GM21619 (cell line): ENCODE measurements at regions not wholly inside any gene's neighbourhood (a gene's known extent, or its start where the extent isn't known, plus 50 kb on each side); places are given as distances from the start of the nearest gene placed in this dataset.
"Not testable (repeated sequence)": the region's sequence is repeated elsewhere in the genome, so short reads cannot be mapped to it uniquely, and the experiment has no call there.

Source experiments
- ATAC-seq: cut with Tn5 transposase; IDR thresholded peaks from one replicate; pipeline ENCODE4 v1.9.1; 2021; ENCODE audit not compliant: unreplicated experiment

GRCh38 chr21:35478161-35479064 lies 429.3 kb upstream of the RUNX1 start:
- ATAC-seq, result no peak

- ATAC-seq, result no peak
These were observed 428.5 kb upstream of the RUNX1 start for GRCh38 chr21:35477622-35478021.

- ATAC-seq, result no peak
These were observed 427.7 kb upstream of the RUNX1 start for GRCh38 chr21:35476621-35477395.

- no peak for ATAC-seq
These were observed 426.7 kb upstream of the RUNX1 start for GRCh38 chr21:35475762-35476161.

GRCh38 chr21:35475009-35475408 lies 425.9 kb upstream of the RUNX1 start:
- no peak for ATAC-seq

GRCh38 chr21:35473496-35473895 lies 424.4 kb upstream of the RUNX1 start:
- ATAC-seq, result no peak

GRCh38 chr21:35470522-35470921 lies 421.4 kb upstream of the RUNX1 start:
- no peak for ATAC-seq

GRCh38 chr21:35469498-35469897 lies 420.4 kb upstream of the RUNX1 start:
- ATAC-seq, result no peak

GRCh38 chr21:35468991-35469390 lies 419.9 kb upstream of the RUNX1 start:
- no peak for ATAC-seq

GRCh38 chr21:35467566-35467965 lies 418.5 kb upstream of the RUNX1 start:
- ATAC-seq, result no peak

GRCh38 chr21:35466681-35467080 lies 417.6 kb upstream of the RUNX1 start:
- not testable (repeated sequence) for ATAC-seq

GRCh38 chr21:35465741-35466140 lies 416.6 kb upstream of the RUNX1 start:
- no peak for ATAC-seq

- no peak for ATAC-seq
These were observed 412.6 kb upstream of the RUNX1 start for GRCh38 chr21:35461700-35462099.

- no peak for ATAC-seq
These were observed 411.3 kb upstream of the RUNX1 start for GRCh38 chr21:35460441-35460840.

GRCh38 chr21:35458405-35458804 lies 409.3 kb upstream of the RUNX1 start:
- no peak for ATAC-seq

- ATAC-seq, result no peak
These were observed 408.1 kb upstream of the RUNX1 start for GRCh38 chr21:35457097-35457804.

GRCh38 chr21:35451276-35451675 lies 402.2 kb upstream of the RUNX1 start:
- no peak for ATAC-seq

GRCh38 chr21:35450830-35451229 lies 401.7 kb upstream of the RUNX1 start:
- no peak for ATAC-seq

GRCh38 chr21:35449846-35450245 lies 400.7 kb upstream of the RUNX1 start:
- no peak for ATAC-seq

GRCh38 chr21:35448876-35449599 lies 399.9 kb upstream of the RUNX1 start:
- ATAC-seq, result no peak

GRCh38 chr21:35444391-35444790 lies 395.3 kb upstream of the RUNX1 start:
- no peak for ATAC-seq
